ENCODE measurements at regions not wholly inside any gene's neighbourhood (a gene's known extent, or its start where the extent isn't known, plus 50 kb on each side); places are given as distances from the start of the nearest gene placed in this dataset.

DNA sequence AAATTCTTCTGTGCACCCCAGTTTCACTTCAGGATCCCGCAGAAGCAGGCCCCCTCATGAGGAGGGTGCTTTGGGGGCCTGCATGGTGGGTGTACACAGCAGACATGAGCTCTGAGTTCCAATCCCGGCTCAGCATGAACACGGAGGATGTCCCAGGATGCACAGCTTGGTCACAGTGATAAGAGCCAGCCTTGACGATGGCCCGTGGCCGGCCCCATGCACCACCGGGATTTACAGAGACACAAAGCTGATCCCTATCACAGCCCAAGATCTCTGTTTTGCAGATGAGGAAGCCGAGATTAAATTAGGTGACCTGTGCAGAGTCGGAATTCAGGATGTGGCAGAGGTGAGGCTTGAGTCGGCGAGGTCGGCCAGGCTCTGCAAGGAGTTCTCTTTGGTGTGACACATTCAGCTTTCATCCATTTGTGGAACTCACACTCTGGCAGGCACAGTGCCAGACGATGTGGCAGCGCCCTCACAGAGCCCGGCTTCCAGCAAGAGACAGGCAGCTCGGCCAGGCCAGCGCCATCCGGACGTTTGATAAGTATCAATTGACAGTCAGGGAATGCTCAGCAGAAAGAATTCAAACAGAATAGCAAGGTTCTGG is 456.3 kb upstream of the MYT1L start:
- TF ChIP-seq, protein P1, sequence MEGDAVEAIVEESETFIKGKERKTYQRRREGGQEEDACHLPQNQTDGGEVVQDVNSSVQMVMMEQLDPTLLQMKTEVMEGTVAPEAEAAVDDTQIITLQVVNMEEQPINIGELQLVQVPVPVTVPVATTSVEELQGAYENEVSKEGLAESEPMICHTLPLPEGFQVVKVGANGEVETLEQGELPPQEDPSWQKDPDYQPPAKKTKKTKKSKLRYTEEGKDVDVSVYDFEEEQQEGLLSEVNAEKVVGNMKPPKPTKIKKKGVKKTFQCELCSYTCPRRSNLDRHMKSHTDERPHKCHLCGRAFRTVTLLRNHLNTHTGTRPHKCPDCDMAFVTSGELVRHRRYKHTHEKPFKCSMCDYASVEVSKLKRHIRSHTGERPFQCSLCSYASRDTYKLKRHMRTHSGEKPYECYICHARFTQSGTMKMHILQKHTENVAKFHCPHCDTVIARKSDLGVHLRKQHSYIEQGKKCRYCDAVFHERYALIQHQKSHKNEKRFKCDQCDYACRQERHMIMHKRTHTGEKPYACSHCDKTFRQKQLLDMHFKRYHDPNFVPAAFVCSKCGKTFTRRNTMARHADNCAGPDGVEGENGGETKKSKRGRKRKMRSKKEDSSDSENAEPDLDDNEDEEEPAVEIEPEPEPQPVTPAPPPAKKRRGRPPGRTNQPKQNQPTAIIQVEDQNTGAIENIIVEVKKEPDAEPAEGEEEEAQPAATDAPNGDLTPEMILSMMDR (conservative IDR thresholded peaks at IDR 0.05 in 1 of 2, IDR thresholded peaks at IDR 0.05 in 1 of 2; ENCODE audit: low read depth in 1 of 2, low read length in 2 of 2): no peak
- TF ChIP-seq EZH2 (IDR thresholded peaks at IDR 0.05; ENCODE audit: low read length, missing control alignments): no peak

Measured in fibroblast of lung (primary cell).